IMR-90 (cell line): ENCODE measurements at regions not wholly inside any gene's neighbourhood (a gene's known extent, or its start where the extent isn't known, plus 50 kb on each side); places are given as distances from the start of the nearest gene placed in this dataset.

Source experiments
- ATAC-seq: fragments of 200-7000 bp; cut with Tn5 transposase; 2 replicates; pipeline ENCODE4 v1.9.1; 2020; ENCODE audit warnings: low read depth, mild to moderate bottlenecking, moderate library complexity
- BruUV-seq: library from RNA; stranded (reverse); fragments of 400-500 nt; replicated peaks from 2 replicates; lab custom pipeline; 2021; lab: Mats Ljungman, UMichigan
- CTCF ChIA-PET: fragments of 300-600 bp; formaldehyde crosslinking; extraction: SDS; loops from one replicate; lab custom pipeline; 2021; ENCODE audit warnings: antibody characterized with exemption; lab: Yijun Ruan, JAX
- POLR2A ChIA-PET: fragments of 300-600 bp; sonication (Branson Sonifier 250); formaldehyde crosslinking; loops from one replicate; lab custom pipeline; 2022; ENCODE audit warnings: antibody characterized with exemption; ENCODE audit not compliant: unreplicated experiment; lab: Charles Lee
- DNase-seq: peaks from one replicate; pipeline ENCODE4 v3.0.0; 2013
- H2AFZ ChIP-seq: replicated peaks from 2 replicates; pipeline ENCODE3; 2013; ENCODE audit warnings: low read length, mild to moderate bottlenecking; ENCODE audit not compliant: poor library complexity
- H2AK5ac ChIP-seq: 2 replicates; pipeline ENCODE4 v1.6.1; 2013; ENCODE audit warnings: low read depth, low read length, inconsistent platforms
- H2AK9ac ChIP-seq: replicated peaks from 2 replicates; pipeline ENCODE3; 2013; ENCODE audit warnings: mild to moderate bottlenecking, low read depth, low read length, moderate library complexity; ENCODE audit not compliant: poor library complexity
- H2BK120ac ChIP-seq: 2 replicates; pipeline ENCODE4 v1.6.1; 2013; ENCODE audit warnings: low read depth, low read length, inconsistent platforms
- H2BK15ac ChIP-seq: 3 replicates; pipeline ENCODE4 v1.6.1; 2013; ENCODE audit warnings: low read depth, low read length, inconsistent platforms
- H2BK20ac ChIP-seq: 2 replicates; pipeline ENCODE4 v1.6.1; 2013; ENCODE audit warnings: low read depth, mild to moderate bottlenecking, inconsistent platforms, low read length, moderate library complexity
- H2BK5ac ChIP-seq: 2 replicates; pipeline ENCODE4 v1.6.1; 2013; ENCODE audit warnings: mild to moderate bottlenecking, low read depth, low read length, inconsistent platforms; ENCODE audit not compliant: poor library complexity, severe bottlenecking
- H3K14ac ChIP-seq: replicated peaks from 2 replicates; pipeline ENCODE4 v1.6.1; 2013; ENCODE audit warnings: low read depth, low read length, inconsistent platforms
- H3K18ac ChIP-seq: 2 replicates; pipeline ENCODE4 v1.6.1; 2013; ENCODE audit warnings: low read depth, low read length, control low read depth
- H3K23ac ChIP-seq: 2 replicates; pipeline ENCODE4 v1.6.1; 2013; ENCODE audit warnings: low read depth, low read length, inconsistent platforms
- H3K27ac ChIP-seq: 2 replicates; pipeline ENCODE4 v1.5.1; 2013; ENCODE audit warnings: mild to moderate bottlenecking, control low read depth, low read length; ENCODE audit not compliant: insufficient read depth
- H3K27me3 ChIP-seq: 2 replicates; pipeline ENCODE4 v1.6.1; 2013; ENCODE audit warnings: low read length; ENCODE audit not compliant: control insufficient read depth, insufficient read depth
- H3K36me3 ChIP-seq: 2 replicates; pipeline ENCODE4 v1.6.1; 2013; ENCODE audit warnings: low read length, mixed read lengths; ENCODE audit not compliant: control insufficient read depth, insufficient read depth
- H3K4ac ChIP-seq: 2 replicates; pipeline ENCODE4 v1.6.1; 2013; ENCODE audit warnings: low read depth, low read length, inconsistent platforms
- H3K4me1 ChIP-seq: 2 replicates; pipeline ENCODE4 v1.6.1; 2013; ENCODE audit warnings: low read length, mixed read lengths; ENCODE audit not compliant: control insufficient read depth, insufficient read depth
- H3K4me2 ChIP-seq: 2 replicates; pipeline ENCODE4 v1.6.1; 2013; ENCODE audit warnings: low read depth, mild to moderate bottlenecking, control low read depth, low read length, moderate library complexity
- H3K4me3 ChIP-seq: 2 replicates; pipeline ENCODE4 v1.5.1; 2013; ENCODE audit warnings: low read depth, mild to moderate bottlenecking, control low read depth, low read length, moderate library complexity; ENCODE audit not compliant: insufficient read depth
- H3K56ac ChIP-seq: 2 replicates; pipeline ENCODE4 v1.6.1; 2013; ENCODE audit warnings: low read length, inconsistent platforms; ENCODE audit not compliant: insufficient read depth; ENCODE audit errors: extremely low read depth
- H3K79me1 ChIP-seq, 2 experiments: 2 replicates each; pipeline ENCODE4 v1.6.1; 2013; ENCODE audit warnings: low read length in 2 of 2, inconsistent platforms in 1 of 2, low read depth in 1 of 2
- H3K9ac ChIP-seq: 2 replicates; pipeline ENCODE4 v1.6.1; 2013; ENCODE audit warnings: low read depth, low read length, control low read depth
- H3K9me1 ChIP-seq: 2 replicates; pipeline ENCODE4 v1.6.1; 2013; ENCODE audit warnings: low read length, inconsistent platforms; ENCODE audit not compliant: insufficient read depth
- H3K9me3 ChIP-seq: 2 replicates; pipeline ENCODE4 v1.6.1; 2013; ENCODE audit warnings: low read length; ENCODE audit not compliant: control insufficient read depth, insufficient read depth
- H4K20me1 ChIP-seq: 2 replicates; pipeline ENCODE4 v1.6.1; 2013; ENCODE audit warnings: low read length, inconsistent platforms; ENCODE audit not compliant: insufficient read depth
- H4K5ac ChIP-seq: 2 replicates; pipeline ENCODE4 v1.6.1; 2013; ENCODE audit warnings: mild to moderate bottlenecking, low read depth, low read length, control low read depth
- H4K8ac ChIP-seq, 2 experiments: 2 replicates each; pipeline ENCODE4 v1.6.1; 2013; ENCODE audit warnings: low read depth in 2 of 2, low read length in 2 of 2, control low read depth in 1 of 2, inconsistent platforms in 1 of 2
- H4K91ac ChIP-seq: 2 replicates; pipeline ENCODE4 v1.6.1; 2013; ENCODE audit warnings: low read depth, low read length, inconsistent platforms; ENCODE audit not compliant: insufficient read depth
- BHLHE40 ChIP-seq: fragments of 150-350 bp; IDR thresholded peaks from 2 replicates; pipeline ENCODE4 v1.6.1; 2016; ENCODE audit warnings: mild to moderate bottlenecking, low read depth, low read length
- CHD1 ChIP-seq: IDR thresholded peaks from 2 replicates; pipeline ENCODE4 v1.6.1; 2012; ENCODE audit warnings: low read depth, low read length, improper control_type of control experiment
- MAZ ChIP-seq: IDR thresholded peaks from 2 replicates; pipeline ENCODE4 v1.6.1; 2012; ENCODE audit warnings: low read depth, mild to moderate bottlenecking, low read length, improper control_type of control experiment, moderate library complexity, borderline replicate concordance
- RCOR1 ChIP-seq: IDR thresholded peaks from 2 replicates; pipeline ENCODE4 v1.6.1; 2012; ENCODE audit warnings: mild to moderate bottlenecking, low read length, improper control_type of control experiment; ENCODE audit not compliant: insufficient replicate concordance
- RFX5 ChIP-seq: IDR thresholded peaks from 2 replicates; pipeline ENCODE4 v1.8.0; 2012; ENCODE audit warnings: low read depth, mild to moderate bottlenecking, low read length, moderate library complexity
- SMC3 ChIP-seq: fragments of 150-350 bp; IDR thresholded peaks from 2 replicates; pipeline ENCODE4 v1.6.1; 2016; ENCODE audit warnings: low read depth, mild to moderate bottlenecking, antibody characterized with exemption, low read length, moderate library complexity
- WGBS, 2 experiments: methylation state at CpG; one replicate each; pipeline versions ENCODE4 v1.1.5 to v1.1.7; 2013; ENCODE audit warnings: missing lambda C conversion rate in 2 of 2; ENCODE audit not compliant: insufficient read length in 1 of 2; ENCODE audit errors: extremely low coverage in 2 of 2; 5-methylcytosine and 5-hydroxymethylcytosine counted together
- dilution Hi-C: fragments of 300-500 bp; cut with HindIII; formaldehyde crosslinking; loops from one replicate; pipeline ENCODE4 v1.14.3; 2018; ENCODE audit warnings: low sequenced_read_pairs; ENCODE audit not compliant: unreplicated experiment
- in situ Hi-C: fragments of 300-500 bp; cut with MboI; formaldehyde crosslinking; loops from 3 replicates; pipeline ENCODE4 v1.14.3; 2019; ENCODE audit warnings: low sequenced_read_pairs, inconsistent platforms, mixed read lengths
- intact Hi-C: fragments of 100-400 bp; cut with micrococcal nuclease; formaldehyde crosslinking; loops from 2 replicates; pipeline ENCODE4 v1.10.0; 2022
- TF ChIP-seq, protein P1 (sequence below): fragments of 150-350 bp; IDR thresholded peaks from 2 replicates; pipeline ENCODE4 v1.6.1; 2016; ENCODE audit warnings: low read depth, mild to moderate bottlenecking, low read length, moderate library complexity, borderline replicate concordance

DNA sequence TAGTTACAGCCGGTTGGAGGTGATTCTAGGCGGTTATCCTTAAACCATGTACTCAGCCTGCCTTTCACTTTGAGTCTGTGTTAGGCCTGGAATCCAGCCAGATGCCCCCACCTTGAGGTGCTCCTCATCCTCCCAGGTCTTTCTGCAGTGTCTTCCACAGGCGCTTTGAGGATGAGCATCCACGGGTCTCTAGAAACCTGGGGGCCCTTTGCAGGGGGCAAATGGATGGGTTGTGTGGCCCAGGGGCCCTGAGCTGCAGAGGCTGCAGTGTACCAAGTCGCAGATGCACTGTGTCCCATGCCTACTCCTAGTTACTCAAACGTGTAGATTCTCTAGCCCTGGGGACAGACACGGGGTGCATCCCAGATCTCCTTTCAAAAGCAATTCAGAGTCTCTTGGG lies 242.1 kb upstream of the IRX1 start:
- H3K9me1 ChIP-seq: no peaks in the 10 kb centered on the region
- H3K4ac ChIP-seq: no peak overlapping the region
- H4K5ac ChIP-seq: no peak overlapping the region
- BruUV-seq: no TSS peak
- in situ Hi-C loops (no loop called here), dilution Hi-C loops (no loop called here), intact Hi-C loops (no loop called here)
- no peaks in the 10 kb centered on the region for H4K20me1 ChIP-seq
- TF ChIP-seq BHLHE40 (no peak), MAZ (no peak), CHD1 (no peak), SMC3 (no peak), RFX5 (no peak), RCOR1 (no peak)
- TF ChIP-seq, protein P1, sequence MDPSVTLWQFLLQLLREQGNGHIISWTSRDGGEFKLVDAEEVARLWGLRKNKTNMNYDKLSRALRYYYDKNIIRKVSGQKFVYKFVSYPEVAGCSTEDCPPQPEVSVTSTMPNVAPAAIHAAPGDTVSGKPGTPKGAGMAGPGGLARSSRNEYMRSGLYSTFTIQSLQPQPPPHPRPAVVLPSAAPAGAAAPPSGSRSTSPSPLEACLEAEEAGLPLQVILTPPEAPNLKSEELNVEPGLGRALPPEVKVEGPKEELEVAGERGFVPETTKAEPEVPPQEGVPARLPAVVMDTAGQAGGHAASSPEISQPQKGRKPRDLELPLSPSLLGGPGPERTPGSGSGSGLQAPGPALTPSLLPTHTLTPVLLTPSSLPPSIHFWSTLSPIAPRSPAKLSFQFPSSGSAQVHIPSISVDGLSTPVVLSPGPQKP: no peak
- H4K91ac ChIP-seq: no peak overlapping the region
- no peak overlapping the region for H4K8ac ChIP-seq
- H2AK5ac ChIP-seq: no peak overlapping the region
- H3K27me3 ChIP-seq: no peaks in the 10 kb centered on the region
- no peak overlapping the region for H3K56ac ChIP-seq
- H2BK15ac ChIP-seq: no peak overlapping the region
- no peak overlapping the region for H3K9ac ChIP-seq
- H3K4me3 ChIP-seq: no peak overlapping the region
- H3K4me2 ChIP-seq: no peak overlapping the region
- H3K9me3 ChIP-seq: peaks cover 37% of the 10 kb centered on the region
- H3K36me3 ChIP-seq: no peaks in the 10 kb centered on the region
- H3K4me1 ChIP-seq: no peaks in the 10 kb centered on the region
- no peak overlapping the region for H3K18ac ChIP-seq
- DNase-seq: no peak
- H3K14ac ChIP-seq: no peak overlapping the region
- H2BK5ac ChIP-seq: no peak overlapping the region
- ChIA-PET CTCF (no interaction called here), POLR2A (no interaction called here)
- ATAC-seq: no peak
- no peak overlapping the region for H2AK9ac ChIP-seq
- no peak overlapping the region for H2BK20ac ChIP-seq
- H2AFZ ChIP-seq: no peak overlapping the region
- no peak overlapping the region for H3K23ac ChIP-seq
- H3K79me1 ChIP-seq: no peaks in the 10 kb centered on the region
- no peak overlapping the region for H2BK120ac ChIP-seq
- WGBS, 2 experiments: no CpG with 5 or more reads among the region's 7 CpGs
- H3K27ac ChIP-seq: no peak overlapping the region
